HG03064 (cell line): ENCODE measurements at regions not wholly inside any gene's neighbourhood (a gene's known extent, or its start where the extent isn't known, plus 50 kb on each side); places are given as distances from the start of the nearest gene placed in this dataset.

Source experiments
- ATAC-seq: cut with Tn5 transposase; IDR thresholded peaks from one replicate; pipeline ENCODE4 v1.9.1; 2021; ENCODE audit warnings: low read depth; ENCODE audit not compliant: unreplicated experiment

DNA sequence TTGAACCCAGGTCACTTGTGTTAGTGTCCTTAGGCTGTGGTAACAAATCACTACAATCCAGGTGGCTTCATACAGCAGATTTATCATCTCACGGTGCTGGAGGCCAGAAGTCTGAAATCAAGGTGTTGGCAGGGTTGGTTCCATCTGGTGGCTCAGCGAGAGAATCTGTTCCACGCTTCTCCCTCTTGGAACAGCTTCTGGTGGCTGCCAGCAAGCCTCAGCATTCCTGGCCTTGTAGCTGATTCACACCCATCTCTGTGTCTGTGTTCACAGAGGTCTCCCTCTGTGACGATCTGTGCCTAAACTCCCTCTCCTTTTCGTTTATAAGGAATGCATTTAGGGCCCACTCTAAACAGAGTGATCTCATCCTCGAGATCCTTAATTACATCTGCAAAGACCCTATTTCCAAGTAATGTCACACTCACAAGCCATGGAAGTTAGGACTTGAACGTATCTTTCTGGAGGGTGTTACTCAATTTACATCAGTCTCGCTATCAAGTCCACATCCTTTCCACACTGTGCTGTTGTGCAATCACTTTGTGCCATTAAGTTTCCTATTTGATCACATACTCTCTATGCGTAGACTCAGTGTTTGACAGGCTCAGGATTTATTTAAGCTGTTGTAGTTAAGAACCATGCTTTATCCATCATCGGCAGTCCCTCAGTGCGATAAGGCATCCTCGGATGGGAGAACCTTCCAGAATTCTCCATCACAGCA, 164.4 kb downstream of the SOCS6 start:
- ATAC-seq, result no peak

DNA sequence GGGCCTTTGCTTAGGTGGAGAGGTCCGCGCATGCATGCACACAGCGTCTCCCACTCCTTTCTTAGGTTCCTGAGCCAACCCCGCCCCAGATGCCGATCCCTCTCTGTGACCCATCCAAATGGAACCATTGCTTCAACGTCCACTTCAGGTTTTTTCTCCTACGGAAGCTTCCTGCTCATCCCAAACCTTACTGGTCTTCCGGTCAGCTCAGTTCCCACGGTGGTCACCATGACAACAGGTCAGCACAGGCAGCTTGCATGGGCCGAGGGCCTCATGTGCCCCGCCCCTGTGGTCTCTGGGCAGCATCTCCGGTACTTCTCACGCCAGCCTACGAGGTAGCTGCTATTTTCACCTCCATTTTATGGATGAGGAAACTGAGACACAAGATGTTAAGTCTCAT, 163.7 kb downstream of the SOCS6 start:
- ATAC-seq, result no peak

DNA sequence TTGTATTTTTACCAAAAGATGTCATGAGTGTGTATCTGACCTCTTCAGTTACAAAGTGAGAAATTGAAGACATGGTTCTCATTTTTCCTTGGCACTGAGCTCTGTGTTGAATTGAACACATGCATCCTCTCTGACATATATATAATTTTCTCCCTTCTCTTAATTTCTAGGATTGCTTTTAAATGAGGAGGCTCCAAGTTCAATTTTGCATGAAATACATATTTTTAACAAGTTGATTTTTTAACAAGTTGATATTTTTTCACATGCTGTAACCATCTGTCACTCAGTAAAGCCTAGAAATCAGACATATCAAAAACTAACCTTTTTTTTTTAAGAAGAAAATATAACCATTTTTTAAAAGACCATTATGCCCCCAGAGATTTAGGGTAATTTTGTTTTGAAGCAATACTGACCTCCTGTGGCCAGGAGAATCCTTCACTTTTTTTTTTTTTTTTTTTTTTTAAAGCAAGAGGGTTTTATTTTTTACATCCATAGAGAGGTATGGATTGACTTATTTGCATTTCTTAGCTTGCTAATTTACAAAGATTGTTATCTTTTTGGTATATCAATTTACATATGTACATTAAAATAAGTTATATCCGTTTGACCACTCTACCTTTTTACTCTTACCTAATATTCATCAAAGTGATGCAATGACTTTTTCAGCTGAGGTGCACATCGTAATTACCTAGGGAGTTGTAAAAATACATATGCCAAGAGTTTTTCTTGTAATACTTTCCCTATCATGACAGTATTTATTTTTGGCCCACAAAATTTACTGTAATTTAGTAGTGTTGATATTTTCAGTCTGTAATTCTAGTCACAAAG, 161.8 kb downstream of the SOCS6 start:
- no peak for ATAC-seq

DNA sequence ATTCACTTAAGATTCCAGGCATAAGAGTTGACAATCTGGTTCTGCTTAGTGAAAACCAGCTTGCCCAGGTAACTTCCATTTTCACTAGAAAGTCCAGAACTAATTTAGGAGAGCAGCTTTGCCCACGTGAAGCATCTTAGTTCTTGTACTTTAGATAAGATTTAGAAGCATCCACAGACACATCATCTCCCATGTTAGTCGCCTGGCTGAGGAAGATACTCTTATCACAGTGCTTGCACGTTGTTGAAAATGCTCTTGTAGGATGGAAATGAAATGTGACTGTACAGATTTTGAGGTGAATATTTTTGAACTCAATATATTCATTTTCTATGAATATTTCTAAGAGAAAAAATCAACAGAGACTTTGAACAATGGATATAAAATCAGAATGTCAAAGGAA, 159.7 kb downstream of the SOCS6 start:
- no peak for ATAC-seq

DNA sequence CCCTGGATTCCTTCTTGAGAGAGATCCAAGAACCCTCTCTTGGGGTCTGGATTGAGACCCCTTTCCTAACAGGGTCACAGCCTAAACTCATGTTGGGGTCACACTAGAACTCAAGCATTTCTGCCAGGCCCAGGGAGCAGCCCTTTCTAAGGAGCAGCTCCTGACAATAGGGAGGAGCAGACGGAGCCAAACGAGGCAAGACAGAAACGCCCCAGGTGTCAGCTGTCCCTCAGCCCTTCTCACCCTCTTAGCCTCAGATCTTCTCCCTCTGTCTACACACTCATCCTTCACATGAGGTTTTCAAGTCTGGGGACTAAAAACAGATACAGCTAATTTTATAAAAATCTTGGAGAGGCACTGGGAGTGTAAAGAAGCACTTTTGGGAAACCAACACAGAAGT, 157.2 kb downstream of the SOCS6 start:
- ATAC-seq, result no peak

DNA sequence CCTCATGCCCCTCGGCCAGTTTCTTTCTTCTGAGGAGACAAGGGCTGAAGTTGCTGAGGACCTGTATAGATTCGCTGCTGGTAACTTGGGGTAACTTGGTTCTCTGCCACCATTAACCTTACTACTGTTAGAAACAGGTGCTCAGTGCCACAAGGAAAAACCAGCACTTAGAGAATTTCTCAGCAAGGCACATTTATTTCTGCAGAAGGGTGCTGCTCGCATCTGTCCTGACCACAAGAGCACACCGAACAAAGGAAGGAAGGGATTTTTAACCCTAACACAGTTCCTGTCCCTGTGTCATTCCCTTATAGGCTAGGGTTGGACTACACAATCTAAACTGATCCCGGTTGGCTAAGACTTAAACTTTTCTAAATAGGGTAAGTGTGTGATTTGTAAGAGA, 154.1 kb downstream of the SOCS6 start:
- no peak for ATAC-seq

DNA sequence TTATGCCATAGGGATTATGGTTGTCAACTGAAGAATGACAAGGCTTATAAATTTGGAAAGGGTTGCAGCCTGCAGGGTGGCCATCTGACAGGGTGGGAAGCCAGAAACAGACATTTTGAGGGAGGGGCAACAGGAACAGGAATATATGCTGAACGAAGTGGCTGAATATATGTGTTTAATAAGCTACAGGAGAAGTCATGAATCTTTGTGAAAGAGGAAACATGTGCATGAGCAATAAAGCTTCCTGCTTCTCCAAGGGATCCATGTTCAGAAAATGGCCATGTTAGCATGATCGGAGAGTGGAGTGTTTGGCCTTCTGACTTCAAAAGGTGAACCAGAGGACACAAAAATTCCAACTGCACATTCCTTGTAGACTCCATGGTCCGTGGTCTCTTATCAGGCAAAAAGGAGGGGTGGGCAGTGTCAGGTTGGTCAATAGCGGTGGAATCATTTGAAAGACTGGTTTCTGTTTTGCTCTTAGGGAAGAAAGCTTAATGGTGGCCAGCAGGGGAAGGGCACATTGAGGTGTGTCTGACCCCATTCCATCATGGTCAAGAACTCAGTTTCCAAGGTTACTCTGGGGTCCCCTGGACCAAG, 144.1 kb downstream of the SOCS6 start:
- ATAC-seq, result no peak

DNA sequence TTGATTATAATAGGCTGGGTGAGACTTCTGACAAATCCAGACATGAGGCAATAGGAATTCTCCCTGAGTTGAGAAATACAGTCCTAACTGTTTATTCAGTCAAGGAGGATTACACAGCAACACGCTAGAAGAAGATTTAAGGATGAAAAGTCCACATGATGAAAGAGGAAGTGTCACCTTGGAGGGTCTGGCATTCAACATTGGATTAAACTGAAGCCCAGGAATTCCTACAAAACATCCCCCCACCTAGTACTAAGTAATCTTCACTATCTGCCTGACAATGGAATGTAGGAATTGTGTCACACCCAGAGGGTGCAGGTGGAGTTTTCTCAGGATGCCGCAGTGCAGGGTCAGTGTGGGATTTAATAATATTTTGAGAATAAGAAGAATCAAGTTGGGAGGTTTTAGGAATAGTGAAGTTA, 142.4 kb downstream of the SOCS6 start:
- no peak for ATAC-seq

DNA sequence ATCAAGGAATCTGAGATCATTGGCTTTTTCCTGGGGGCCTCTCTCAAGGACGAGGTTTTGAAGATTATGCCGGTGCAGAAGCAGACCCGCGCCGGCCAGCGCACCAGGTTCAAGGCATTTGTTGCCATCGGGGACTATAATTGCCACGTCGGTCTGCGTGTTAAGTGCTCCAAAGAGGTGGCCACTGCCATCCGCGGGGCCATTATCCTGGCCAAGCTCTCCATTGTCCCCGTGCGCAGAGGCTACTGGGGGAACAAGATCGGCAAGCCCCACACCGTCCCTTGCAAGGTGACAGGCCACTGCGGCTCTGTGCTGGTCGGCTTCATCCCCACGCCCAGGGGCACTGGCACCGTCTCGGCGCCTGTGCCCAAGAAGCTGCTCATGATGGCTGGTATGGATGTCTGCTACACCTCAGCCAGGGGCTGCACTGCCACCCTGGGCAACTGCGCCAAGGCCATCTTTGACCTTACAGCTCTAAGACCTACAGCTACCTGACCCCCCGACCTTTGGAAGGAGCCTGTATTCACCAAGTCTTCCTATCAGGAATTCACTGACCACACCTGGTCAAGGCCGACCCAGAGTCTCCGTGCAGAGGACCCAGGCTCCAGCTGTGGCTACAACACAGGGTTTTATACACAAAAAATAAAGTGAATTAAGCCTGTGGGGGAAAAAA, 141.8 kb downstream of the SOCS6 start:
- no peak for ATAC-seq

DNA sequence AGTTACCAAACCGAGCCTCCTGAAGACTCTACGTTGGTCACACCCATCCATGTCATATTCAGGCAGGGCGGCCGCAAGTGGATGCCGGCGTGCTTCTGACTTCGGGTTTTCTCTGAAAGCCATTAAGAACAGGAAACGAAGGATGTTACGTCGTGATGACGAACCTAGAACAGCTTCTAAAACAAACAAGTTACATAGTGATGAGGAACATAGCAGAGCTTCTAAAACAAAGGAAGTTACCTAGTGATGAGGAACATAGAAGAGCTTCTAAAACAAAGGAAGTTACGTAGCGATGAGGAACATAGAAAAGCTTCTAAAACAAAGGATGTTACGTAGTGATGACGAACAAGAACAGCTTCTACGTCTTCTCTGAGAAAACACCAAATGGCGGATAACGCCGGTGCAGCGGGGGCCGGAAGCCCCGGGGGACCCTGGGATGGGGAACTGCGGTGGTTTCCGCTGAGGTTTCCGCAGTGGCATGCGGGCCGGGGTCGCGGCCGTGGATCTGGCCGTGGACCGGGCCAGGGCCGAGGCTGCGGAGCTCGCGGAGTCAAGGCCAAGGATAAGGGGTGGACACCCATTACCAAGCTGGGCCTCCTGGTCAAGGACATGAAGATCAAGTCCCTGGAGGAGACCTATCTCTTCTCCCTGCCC, 141.1 kb downstream of the SOCS6 start:
- no peak for ATAC-seq

DNA sequence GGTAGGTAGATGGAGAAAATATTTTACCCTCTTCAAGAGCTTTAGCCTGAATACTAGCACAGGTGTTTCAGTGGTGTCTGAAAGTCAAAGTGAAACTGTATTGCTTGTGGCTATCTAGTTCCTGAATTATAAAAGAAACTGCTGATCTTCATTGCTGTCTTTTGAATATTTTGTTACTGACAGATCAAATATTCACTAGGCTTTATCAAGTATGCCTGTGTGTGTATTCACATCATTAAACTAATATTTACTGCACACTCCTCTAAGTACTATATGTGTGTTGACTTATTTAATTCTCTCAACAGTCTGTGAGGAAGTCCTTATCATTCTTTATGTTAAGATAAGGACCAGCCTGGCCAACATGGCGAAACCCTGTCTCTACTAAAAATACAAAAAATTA, 139.6 kb downstream of the SOCS6 start:
- peak; percentile 99 for ATAC-seq

DNA sequence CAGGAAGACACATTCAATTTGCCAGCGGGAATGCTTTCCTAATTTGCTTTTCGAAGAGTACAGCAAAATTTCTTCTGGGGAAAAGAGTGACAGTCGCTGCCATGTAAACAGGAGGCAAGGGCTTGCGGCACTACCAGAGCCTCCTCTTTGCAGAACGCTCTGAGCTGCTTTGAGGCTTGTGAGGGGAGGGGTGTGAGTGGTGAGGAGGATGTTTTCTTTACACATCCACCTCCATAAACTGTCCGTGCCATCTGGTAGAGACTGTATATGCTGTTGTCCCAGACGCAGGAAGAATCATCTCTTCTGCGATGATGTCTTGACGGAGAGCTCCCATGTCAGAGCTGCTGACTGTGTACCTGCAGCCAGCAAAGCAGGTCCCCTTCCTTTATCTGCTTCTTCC, 138.0 kb downstream of the SOCS6 start:
- ATAC-seq, result no peak

DNA sequence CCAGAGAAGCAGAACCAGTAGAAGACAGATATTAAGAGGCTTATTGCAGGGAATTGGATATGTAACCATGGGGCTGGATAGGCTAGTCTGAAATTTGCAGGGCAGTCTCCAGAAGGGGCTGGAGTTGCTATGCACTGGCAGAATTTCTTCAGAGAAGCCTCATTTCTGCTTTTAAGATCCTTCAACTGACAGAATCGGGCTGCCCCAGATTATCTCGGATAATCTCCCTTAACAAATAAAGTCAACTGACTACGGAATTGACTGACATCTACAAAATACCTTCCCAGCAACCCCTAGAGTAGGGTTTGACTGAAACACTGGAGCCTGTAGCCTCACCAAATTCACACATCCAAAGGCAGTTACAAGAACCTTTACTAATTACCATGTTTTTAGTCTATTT, 136.4 kb downstream of the SOCS6 start:
- ATAC-seq, result no peak

DNA sequence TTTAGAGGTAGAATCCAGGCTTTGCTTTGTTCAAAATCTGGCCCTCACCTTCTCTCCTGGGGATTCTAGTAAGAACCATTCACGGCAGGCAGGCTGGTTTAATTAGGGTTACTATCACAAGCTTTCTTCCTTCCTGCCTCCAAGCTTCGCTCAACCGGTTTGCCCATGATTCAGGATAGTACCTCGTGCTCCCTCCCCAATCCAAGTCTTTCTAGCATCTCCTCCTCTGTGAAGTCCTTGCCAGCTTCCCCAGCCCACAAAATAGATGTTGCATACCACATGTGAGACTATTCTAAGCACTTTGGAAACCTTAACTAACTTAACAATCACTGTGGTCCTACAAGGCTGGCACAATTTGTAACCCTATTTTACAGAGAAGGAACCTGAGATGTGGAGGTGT, 135.1 kb downstream of the SOCS6 start:
- ATAC-seq, result no peak

DNA sequence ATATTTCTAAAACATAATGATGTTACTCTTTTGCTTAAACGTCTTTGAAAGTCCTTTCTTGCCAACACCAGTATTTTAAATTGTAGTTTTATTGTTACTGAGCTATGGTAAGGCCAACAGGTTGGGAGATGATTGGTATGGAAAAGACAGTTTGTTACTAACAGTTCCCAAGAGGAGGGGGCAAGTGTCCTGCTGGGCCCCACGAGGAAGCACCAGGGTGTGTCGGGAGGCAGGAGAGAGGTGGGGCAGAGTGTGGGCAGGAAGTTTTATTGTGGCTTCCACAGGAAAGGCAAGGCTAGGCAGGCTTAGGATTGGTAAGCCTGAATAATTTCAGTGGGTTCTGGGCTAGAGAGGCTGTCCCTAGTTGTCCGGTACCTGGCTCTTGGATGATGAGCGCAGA, 134.3 kb downstream of the SOCS6 start:
- no peak for ATAC-seq

DNA sequence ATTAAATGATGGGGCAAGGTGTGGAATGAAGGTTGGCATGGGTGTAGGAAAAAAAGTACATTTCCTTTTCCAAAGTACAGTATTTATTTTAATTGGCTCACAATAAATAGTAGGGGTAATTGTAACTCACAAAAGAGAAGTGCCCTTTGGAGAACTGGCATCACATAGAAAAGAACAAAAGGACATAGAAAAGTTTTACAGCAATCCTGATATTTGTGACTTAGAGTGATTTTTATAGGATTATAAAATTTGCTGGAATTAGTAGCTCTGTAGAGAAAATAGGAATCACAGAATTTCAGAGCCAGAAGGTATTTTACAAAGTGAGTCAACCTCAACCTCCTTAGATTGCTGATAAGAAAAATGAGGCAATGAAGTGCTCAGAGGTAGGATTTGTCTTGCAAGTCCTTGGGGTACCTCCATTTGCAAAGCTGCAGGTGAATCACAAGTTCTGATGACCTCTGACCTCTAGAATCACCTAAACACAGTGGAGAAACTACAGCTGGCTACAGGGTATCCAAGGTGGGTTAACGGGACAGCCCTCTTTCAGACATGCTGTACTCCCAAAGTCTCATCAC, 133.6 kb downstream of the SOCS6 start:
- ATAC-seq, result no peak

DNA sequence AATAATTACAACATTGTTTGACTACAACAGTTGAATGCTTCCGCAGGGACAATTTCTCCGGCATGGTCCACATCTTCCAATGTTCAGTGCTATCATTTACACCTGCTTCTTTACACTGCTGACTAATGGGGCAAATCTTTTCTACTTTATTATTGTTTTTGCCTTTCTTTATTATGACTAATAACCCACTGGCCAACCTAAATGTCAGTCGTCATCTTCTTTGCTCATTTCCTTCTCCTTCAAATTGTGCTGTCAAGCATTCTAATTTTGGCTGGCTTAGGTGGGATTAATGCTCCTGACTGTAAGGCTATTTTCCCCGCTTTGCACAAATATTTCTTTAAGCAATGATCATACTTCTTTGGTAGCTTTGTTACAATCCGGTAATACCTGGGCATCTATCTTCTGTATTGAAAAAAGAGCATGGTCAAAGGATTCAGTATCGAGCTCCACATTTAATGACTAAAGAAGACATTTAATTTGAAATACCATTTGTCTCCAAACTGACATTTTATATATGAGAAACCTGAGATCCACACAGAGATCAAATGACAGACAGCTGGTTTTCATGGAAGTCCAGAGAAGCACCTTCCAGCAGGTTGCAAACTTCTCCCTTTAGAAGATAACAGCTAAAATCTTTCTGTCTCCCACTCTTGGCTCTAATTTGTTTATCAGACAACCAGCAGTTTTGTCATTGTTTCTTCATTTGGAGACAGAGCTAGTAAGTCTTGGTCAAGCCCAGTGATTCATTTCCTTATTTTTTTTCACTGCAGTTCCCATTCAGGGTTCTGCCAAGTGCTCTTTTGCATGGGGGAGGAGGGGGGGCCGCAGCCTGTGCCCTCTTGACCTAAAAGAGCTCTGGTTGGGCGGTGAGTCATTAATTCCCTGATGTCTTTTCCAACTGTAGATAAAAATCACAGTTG, 132.9 kb downstream of the SOCS6 start:
- ATAC-seq, result no peak

DNA sequence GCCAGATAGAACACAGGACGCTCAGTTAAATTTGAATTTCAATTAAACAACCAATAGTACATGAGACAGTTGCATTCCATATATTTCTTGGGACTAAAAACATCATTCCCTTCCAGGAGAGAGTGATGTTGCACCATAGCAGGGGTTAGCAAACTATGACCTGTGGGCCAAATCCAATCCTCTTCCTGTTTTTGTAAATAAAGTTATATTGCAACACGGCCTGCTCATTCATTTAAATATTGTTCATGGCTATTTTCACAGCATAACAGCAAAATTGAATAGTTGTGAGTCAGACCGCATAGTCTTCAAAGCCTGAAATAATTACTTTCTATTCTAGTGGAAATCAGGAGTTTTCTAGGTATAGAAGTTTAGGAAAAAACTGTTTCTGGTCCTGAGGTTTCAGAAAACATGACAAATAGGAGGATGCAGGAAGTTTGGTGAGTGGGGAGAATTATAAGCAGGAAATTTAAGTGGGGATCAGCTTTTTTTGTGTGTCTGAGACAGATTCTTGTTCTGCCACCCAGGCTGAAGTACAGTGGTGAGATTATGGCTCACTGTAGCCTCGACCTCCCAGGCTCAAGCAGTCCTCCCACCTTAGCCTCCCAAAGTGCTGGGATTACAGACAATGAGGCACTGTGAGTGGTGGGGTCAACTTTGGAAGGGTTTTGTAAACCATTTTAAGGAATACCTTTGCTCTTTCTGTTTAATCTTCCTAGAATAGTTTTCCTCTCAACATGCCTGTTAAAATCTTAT, 131.5 kb downstream of the SOCS6 start:
- no peak for ATAC-seq

DNA sequence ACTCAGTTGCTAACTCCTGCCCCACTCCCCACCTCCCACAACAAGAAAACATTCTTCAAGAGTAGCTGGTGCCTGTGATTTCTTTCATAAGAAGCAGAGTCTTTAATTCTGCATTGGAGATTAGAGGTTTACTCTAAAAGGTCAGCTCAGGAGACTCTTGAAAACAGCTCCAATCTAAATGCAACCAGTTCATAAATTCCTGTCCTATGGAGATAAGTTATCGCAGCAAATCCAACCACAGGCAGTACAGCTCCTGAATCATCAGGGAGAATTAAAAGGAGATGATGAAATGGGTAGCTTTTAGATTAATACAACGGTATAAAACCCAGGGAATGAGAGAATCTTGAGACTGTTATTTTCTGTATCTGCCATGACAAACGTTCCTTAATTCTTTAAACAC, 130.7 kb downstream of the SOCS6 start:
- no peak for ATAC-seq
